ENCODE measurements at regions not wholly inside any gene's neighbourhood (a gene's known extent, or its start where the extent isn't known, plus 50 kb on each side); places are given as distances from the start of the nearest gene placed in this dataset.

DNA sequence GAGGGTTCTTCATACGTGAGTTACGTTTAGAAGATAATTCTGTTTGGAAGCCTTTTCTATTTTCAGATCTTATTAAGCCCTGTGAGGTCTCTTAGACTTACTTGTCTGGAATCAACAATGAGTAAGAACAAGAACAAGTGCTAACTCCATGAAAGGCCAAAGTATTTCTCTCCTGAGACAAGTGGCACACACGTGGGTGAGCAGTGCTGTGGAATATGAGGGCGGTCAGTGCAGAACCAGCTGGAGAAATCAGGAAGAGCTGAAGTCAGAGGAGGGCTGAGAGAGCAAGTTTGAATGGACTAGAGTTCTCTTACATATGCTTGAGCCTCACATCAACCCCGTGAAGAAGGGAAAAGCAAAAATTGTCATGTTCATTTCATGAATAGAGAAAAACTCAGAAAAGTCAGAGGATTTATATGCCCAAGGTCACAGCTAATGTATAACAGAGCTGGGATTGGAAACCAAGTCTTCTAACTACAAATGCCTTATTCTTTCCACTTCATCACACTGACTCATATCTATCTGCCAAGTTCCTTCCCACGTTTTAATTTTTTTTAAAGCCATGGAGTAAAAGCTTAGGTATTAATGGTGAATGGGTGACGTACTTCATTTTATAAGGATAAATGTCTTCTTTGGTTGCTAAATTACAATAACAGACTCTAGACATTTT is 201.3 kb upstream of the DTNBP1 start:
- no peak overlapping the region for H3K4me2 ChIP-seq (ENCODE audit: insufficient read depth, insufficient read length, low read length)
- H4K5ac ChIP-seq (ENCODE audit: insufficient read length, low read depth, low read length) = no peak overlapping the region
- H3K23ac ChIP-seq (ENCODE audit: insufficient read length, low read depth, low read length) = no peak overlapping the region
- H2BK120ac ChIP-seq (ENCODE audit: low read depth, low read length, poor library complexity, severe bottlenecking) = no peak overlapping the region
- no peak overlapping the region for H3K56ac ChIP-seq (ENCODE audit: insufficient read length, low read depth, low read length)
- no peak overlapping the region for H4K91ac ChIP-seq (ENCODE audit: insufficient read length, low read depth, low read length)
- no peak overlapping the region for H3K27ac Mint-ChIP-seq
- no peak overlapping the region for H2BK20ac ChIP-seq (ENCODE audit: low read depth, low read length, poor library complexity, severe bottlenecking)
- TF ChIP-seq, protein P1, sequence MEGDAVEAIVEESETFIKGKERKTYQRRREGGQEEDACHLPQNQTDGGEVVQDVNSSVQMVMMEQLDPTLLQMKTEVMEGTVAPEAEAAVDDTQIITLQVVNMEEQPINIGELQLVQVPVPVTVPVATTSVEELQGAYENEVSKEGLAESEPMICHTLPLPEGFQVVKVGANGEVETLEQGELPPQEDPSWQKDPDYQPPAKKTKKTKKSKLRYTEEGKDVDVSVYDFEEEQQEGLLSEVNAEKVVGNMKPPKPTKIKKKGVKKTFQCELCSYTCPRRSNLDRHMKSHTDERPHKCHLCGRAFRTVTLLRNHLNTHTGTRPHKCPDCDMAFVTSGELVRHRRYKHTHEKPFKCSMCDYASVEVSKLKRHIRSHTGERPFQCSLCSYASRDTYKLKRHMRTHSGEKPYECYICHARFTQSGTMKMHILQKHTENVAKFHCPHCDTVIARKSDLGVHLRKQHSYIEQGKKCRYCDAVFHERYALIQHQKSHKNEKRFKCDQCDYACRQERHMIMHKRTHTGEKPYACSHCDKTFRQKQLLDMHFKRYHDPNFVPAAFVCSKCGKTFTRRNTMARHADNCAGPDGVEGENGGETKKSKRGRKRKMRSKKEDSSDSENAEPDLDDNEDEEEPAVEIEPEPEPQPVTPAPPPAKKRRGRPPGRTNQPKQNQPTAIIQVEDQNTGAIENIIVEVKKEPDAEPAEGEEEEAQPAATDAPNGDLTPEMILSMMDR (conservative IDR thresholded peaks at IDR 0.05) = no peak
- H3K79me1 ChIP-seq (ENCODE audit: insufficient read depth, low read depth, low read length, poor library complexity, severe bottlenecking) = no peaks in the 10 kb centered on the region
- DNase-seq = no peak
- no peaks in the 10 kb centered on the region for H3K27me3 ChIP-seq (ENCODE audit: insufficient read depth, low read length)
- no peaks in the 10 kb centered on the region for H3K9me3 ChIP-seq (ENCODE audit: control insufficient read depth, low read depth, low read length)
- no peaks in the 10 kb centered on the region; a peak in 1 of 7 replicates for H3K36me3 Mint-ChIP-seq (ENCODE audit: insufficient read depth in 1 of 3, low read depth in 3 of 3)
- no peak overlapping the region for H3K9ac ChIP-seq (ENCODE audit: extremely low read depth, insufficient read length, low read length)
- H4K20me1 ChIP-seq (ENCODE audit: control insufficient read depth, insufficient read depth, insufficient read length) = no peaks in the 10 kb centered on the region
- H3T11ph ChIP-seq (ENCODE audit: low read length) = no peak overlapping the region
- no CpG with 5 or more reads among the region's 7 CpGs for WGBS (ENCODE audit: extremely low coverage, insufficient read length, low lambda C conversion rate)
- H2BK5ac ChIP-seq (ENCODE audit: insufficient read length, low read length) = no peak overlapping the region
- H2BK12ac ChIP-seq (ENCODE audit: insufficient read length, low read depth, low read length) = no peak overlapping the region
- no peaks in the 10 kb centered on the region for H3K4me1 ChIP-seq (ENCODE audit: insufficient read depth, low read length)
- no peak overlapping the region for H2AFZ ChIP-seq (ENCODE audit: low read length)
- no peaks in the 10 kb centered on the region for H3K27me3 Mint-ChIP-seq (ENCODE audit: low read depth)
- H3K18ac ChIP-seq (ENCODE audit: insufficient read length, low read depth, low read length) = no peak overlapping the region
- H3K9me3 Mint-ChIP-seq = no peaks in the 10 kb centered on the region
- peaks cover 9 to 10% of the 10 kb centered on the region in 2 experiments; a peak in 3 of 4 replicates for H3K4me1 Mint-ChIP-seq
- H3K27ac ChIP-seq (ENCODE audit: insufficient read length, low read depth, low read length) = no peak overlapping the region
- H4K8ac ChIP-seq (replicated peaks; ENCODE audit: insufficient read length, low read depth, low read length) = no peak overlapping the region
- no peaks in the 10 kb centered on the region for H3K23me2 ChIP-seq (ENCODE audit: insufficient read length, low read depth, low read length, poor library complexity, severe bottlenecking)
- H3K14ac ChIP-seq (ENCODE audit: insufficient read depth, low read length) = no peak overlapping the region
- H2BK15ac ChIP-seq (ENCODE audit: low read depth, low read length) = no peak overlapping the region
- H3K4ac ChIP-seq (ENCODE audit: low read depth, low read length) = no peak overlapping the region
- H3K79me2 ChIP-seq (ENCODE audit: insufficient read depth, low read length) = no peaks in the 10 kb centered on the region
- no peak overlapping the region for H2AK5ac ChIP-seq (ENCODE audit: insufficient read length, low read length)
- H3K4me3 Mint-ChIP-seq = no peak overlapping the region
